Erythroblast (primary cell): ENCODE measurements at regions not wholly inside any gene's neighbourhood (a gene's known extent, or its start where the extent isn't known, plus 50 kb on each side); places are given as distances from the start of the nearest gene placed in this dataset.

Source experiments
- GATA1 ChIP-seq: IDR thresholded peaks from 2 replicates; pipeline ENCODE4 v1.6.1; 2011; ENCODE audit warnings: low read depth, mild to moderate bottlenecking, control low read depth, low read length, moderate library complexity
- POLR2A ChIP-seq: IDR thresholded peaks from 2 replicates; pipeline ENCODE4 v1.6.1; 2011; ENCODE audit warnings: mild to moderate bottlenecking, low read length

DNA sequence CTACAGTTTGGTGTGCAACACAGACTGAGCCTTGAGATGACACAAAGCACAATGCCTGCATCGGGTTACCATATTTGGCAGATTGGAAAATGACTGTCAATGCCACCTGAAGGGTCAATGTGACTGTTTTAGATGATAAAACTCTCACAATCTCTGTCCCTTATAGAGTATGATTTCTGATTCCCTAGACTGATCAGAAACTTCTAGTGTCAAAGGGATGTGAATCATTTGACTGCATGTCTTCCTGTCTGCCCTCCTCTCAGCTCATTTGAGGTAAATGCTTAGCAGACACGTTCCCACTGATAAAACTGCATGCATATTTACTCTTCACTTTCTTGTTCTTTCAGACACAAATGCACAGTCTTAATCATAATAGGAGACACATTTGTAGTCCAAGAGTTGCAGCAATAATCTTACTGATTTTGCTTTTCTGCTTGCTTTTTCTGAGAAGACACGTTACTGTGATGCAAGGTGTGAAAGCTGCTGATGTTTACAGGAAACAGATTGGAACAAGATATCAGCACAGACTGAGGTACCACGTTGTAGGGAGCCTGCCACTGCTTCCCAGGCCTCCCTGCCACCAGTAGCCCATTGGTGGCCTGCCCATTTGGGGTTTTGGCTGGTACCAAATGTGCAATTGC, 77.8 kb downstream of the GCNT4 start:
- TF ChIP-seq POLR2A = no peak
- TF ChIP-seq GATA1 = no peak
